HFFc6 (cell line): ENCODE measurements at regions not wholly inside any gene's neighbourhood (a gene's known extent, or its start where the extent isn't known, plus 50 kb on each side); places are given as distances from the start of the nearest gene placed in this dataset.

Experiments
- DNase-seq: peaks from one replicate; pipeline ENCODE4 v3.0.0-alpha.2; 2018
- H3K27ac Mint-ChIP-seq: 2 replicates; pipeline ENCODE4 v1.8.0; 2020; ENCODE audit warnings: mild to moderate bottlenecking, mixed read lengths
- H3K27me3 Mint-ChIP-seq: 2 replicates; pipeline ENCODE4 v1.8.0; 2021; ENCODE audit warnings: mild to moderate bottlenecking, moderate library complexity, mixed read lengths; ENCODE audit not compliant: insufficient read depth
- H3K36me3 Mint-ChIP-seq: 2 replicates; pipeline ENCODE4 v1.8.0; 2021; ENCODE audit warnings: low read depth, mixed read lengths
- H3K4me1 Mint-ChIP-seq: 2 replicates; pipeline ENCODE4 v1.8.0; 2020; ENCODE audit warnings: low read depth, mixed read lengths
- H3K4me3 Mint-ChIP-seq: 2 replicates; pipeline ENCODE4 v1.8.0; 2020; ENCODE audit warnings: mild to moderate bottlenecking, moderate library complexity, mixed read lengths
- H3K9me3 Mint-ChIP-seq: 2 replicates; pipeline ENCODE4 v1.8.0; 2020; ENCODE audit warnings: mild to moderate bottlenecking, mixed read lengths
- CTCF ChIP-seq: fragments of 200-600 bp; sonication (generic); IDR thresholded peaks from 2 replicates; pipeline ENCODE4 v1.5.0; 2021; ENCODE audit warnings: antibody characterized with exemption, mild to moderate bottlenecking

GRCh38 chr4:81960961-81961360, 412.8 kb downstream of the HNRNPD start:
- Mint-ChIP-seq H3K4me3 (no peak overlapping the region), H3K9me3 (peaks cover 30% of the 10 kb centered on the region), H3K27me3 (peaks cover 3% of the 10 kb centered on the region; the same call in 1 of the 2 replicates), H3K36me3 (no peaks in the 10 kb centered on the region), H3K4me1 (no peaks in the 10 kb centered on the region), H3K27ac (no peak overlapping the region)
- TF ChIP-seq CTCF = no peak
- no peak for DNase-seq

- no peaks in the 10 kb centered on the region for H3K4me1 Mint-ChIP-seq
- H3K9me3 Mint-ChIP-seq = peaks cover 16% of the 10 kb centered on the region
- DNase-seq = no peak
- no peak overlapping the region for H3K27ac Mint-ChIP-seq
- no peak overlapping the region for H3K4me3 Mint-ChIP-seq
- TF ChIP-seq CTCF = no peak
- no peaks in the 10 kb centered on the region; the same call in 1 of the 2 replicates for H3K36me3 Mint-ChIP-seq
- peaks cover 3% of the 10 kb centered on the region; the same call in 1 of the 2 replicates for H3K27me3 Mint-ChIP-seq
Measured at GRCh38 chr4:81954271-81954670, 419.5 kb downstream of the HNRNPD start.

GRCh38 chr4:81951891-81952455, 421.8 kb downstream of the HNRNPD start:
- Mint-ChIP-seq H3K36me3 (no peaks in the 10 kb centered on the region; the same call in 1 of the 2 replicates), H3K27ac (no peak overlapping the region), H3K4me1 (no peaks in the 10 kb centered on the region), H3K4me3 (no peak overlapping the region), H3K27me3 (peaks cover 2% of the 10 kb centered on the region; the same call in 1 of the 2 replicates), H3K9me3 (peaks cover 29% of the 10 kb centered on the region)
- no peak for TF ChIP-seq CTCF
- DNase-seq = no peak

GRCh38 chr4:81946996-81947395, 426.8 kb downstream of the HNRNPD start:
- Mint-ChIP-seq H3K36me3 (no peaks in the 10 kb centered on the region; the same call in 1 of the 2 replicates), H3K9me3 (peaks cover 60% of the 10 kb centered on the region), H3K4me1 (no peaks in the 10 kb centered on the region), H3K27ac (no peak overlapping the region), H3K4me3 (no peak overlapping the region), H3K27me3 (no peaks in the 10 kb centered on the region)
- TF ChIP-seq CTCF = no peak
- DNase-seq = no peak

- no peaks in the 10 kb centered on the region for H3K27me3 Mint-ChIP-seq
- H3K9me3 Mint-ChIP-seq = peaks cover 31% of the 10 kb centered on the region
- DNase-seq = no peak
- no peaks in the 10 kb centered on the region for H3K36me3 Mint-ChIP-seq
- H3K27ac Mint-ChIP-seq = no peak overlapping the region
- H3K4me3 Mint-ChIP-seq = no peak overlapping the region
- no peaks in the 10 kb centered on the region for H3K4me1 Mint-ChIP-seq
- TF ChIP-seq CTCF = no peak
Measured at GRCh38 chr4:81930506-81931238, 443.1 kb downstream of the HNRNPD start.
